GM19395 (cell line): ENCODE measurements at regions not wholly inside any gene's neighbourhood (a gene's known extent, or its start where the extent isn't known, plus 50 kb on each side); places are given as distances from the start of the nearest gene placed in this dataset.

ENCODE experiments used
- ATAC-seq: cut with Tn5 transposase; IDR thresholded peaks from one replicate; pipeline ENCODE4 v1.9.1; 2021; ENCODE audit warnings: mild to moderate bottlenecking, moderate library complexity; ENCODE audit not compliant: unreplicated experiment

DNA sequence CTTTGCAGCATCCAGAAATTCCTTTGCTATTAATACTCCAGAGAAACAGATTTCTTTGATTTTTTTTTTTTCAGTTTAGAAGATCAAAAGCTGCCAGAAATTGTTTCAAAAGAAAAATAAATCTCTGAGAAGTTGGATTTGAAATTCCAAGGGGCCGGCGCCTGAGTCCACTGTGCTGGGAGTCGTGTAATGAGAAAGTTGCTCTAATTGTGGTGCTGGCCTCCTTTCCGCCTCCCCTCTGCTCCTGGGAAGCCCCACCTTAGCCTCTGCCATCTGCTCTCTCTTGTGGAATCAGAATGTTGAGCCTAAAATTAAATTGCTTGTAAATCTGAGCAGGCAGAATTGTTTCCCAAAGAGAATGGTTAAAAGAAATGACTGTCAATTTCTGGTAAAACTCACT, 93.3 kb downstream of the EMX2 start:
- no peak for ATAC-seq

DNA sequence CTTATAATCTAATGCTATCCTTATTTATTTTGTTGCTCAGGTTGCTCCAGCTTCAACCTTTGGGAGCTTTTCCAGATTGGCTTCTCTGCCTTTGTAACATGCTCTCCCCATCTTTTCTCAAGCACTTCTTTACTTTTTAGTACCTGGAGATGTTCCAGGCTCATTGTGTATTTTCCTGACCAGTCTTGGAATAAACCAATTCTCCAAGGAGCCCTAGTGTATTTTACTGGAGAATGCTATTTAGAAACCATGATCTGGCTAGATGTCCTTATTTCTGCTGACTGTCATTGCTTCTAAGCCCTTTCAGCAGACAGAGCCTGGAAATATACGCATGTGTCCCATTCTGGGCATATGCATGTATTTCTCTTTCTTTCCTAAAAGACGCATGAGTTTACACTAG, 95.7 kb downstream of the EMX2 start:
- ATAC-seq, result no peak

DNA sequence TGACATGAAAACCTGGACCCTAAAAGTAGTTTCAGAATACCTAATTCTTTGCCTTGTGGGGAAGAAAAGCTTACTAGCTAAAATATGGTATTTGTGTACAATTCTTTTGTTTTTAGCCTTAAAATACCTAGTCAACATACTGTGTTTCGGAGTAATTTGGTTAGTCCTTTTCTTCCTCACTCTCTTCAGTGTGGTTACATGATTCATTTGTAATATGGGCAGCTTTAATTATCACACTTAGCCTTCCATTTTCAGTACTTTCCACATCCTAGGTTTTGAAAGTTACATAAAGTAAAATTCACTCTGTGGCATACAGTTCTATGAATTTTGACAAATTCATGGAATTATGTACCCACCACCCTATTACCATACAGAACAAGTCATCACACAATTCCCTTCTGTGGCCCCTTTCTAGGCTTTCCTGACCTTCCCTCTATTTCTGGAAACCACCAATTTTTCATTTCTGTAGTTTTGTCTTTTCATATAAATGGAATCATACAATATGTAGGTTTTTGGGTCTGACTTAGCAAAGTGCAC, 96.2 kb downstream of the EMX2 start:
- ATAC-seq, result no peak

DNA sequence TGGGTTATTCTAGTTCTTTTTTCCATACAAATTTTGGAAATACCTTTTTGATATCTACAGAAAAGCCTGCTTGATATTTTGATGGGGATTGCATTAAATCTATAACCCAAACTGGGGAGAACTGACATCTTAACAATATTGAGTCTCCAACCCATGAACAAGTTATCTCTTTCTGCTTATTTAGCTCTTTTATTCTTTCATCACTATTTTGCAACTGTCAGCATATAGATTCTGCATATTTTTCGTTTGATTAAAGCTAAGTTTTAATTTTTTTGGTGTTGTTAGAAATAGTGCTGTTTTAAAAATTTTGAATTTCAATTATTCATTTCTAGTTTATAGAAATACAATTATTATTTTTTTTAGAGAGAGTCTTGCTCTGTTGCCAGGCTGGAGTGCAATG, 97.9 kb downstream of the EMX2 start:
- no peak for ATAC-seq

DNA sequence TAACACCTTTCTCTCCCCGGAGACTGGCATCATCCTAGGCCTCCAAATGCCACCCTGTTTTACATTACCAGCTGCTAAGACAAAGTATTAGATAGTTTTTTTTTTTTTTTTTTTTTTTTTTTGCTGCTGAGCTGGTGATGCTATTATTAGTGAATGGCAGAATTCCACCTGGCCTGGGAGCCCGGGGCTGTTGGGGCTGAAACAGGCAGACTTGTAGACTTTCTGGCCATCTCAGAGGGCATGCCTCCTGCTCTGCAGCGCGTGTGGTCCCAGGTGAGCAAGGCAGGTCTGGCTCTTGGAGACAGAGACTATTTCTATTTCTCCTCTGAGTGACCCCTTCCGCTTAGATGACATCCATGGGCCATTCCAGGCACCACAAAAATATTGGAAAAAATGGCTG, 104.2 kb downstream of the EMX2 start:
- no peak for ATAC-seq

DNA sequence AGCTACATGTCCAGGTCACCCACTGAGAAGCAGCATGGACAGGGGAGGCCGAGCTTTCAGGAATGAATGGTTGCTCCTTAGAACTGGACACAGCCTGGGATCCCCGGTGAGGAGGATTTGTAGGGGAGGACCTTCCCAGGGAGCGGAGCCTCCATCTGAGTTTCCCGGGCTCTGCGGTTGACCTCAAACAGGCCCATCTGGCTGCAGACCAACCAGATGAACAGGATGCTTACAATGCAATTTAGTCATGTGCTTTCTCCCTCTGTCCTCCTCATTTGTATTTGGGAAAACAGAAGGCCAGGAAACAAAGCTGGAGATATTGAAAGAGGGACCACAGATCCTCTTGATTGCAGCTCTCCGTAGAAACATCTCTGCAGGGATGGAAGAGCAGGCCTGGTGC, 104.8 kb downstream of the EMX2 start:
- no peak for ATAC-seq

DNA sequence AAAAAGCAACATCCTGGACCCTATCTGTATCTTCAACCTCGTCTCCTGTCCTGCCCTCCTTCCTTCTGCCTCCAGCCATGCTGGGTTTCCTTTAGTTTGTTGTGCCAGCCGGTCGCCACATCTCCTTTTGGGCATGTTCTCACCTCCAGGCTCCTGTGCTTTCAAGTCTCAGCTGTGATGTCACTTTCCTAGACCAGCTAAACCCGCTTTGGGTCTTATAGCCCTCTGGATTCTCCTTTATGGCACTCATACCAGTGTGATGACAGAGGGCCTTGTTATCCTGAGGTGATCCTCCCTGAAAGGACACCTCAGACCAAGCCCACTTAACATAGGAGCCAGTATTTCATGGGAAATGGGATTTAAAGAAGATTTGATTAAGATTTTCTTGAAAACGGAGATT, 108.6 kb downstream of the EMX2 start:
- no peak for ATAC-seq

DNA sequence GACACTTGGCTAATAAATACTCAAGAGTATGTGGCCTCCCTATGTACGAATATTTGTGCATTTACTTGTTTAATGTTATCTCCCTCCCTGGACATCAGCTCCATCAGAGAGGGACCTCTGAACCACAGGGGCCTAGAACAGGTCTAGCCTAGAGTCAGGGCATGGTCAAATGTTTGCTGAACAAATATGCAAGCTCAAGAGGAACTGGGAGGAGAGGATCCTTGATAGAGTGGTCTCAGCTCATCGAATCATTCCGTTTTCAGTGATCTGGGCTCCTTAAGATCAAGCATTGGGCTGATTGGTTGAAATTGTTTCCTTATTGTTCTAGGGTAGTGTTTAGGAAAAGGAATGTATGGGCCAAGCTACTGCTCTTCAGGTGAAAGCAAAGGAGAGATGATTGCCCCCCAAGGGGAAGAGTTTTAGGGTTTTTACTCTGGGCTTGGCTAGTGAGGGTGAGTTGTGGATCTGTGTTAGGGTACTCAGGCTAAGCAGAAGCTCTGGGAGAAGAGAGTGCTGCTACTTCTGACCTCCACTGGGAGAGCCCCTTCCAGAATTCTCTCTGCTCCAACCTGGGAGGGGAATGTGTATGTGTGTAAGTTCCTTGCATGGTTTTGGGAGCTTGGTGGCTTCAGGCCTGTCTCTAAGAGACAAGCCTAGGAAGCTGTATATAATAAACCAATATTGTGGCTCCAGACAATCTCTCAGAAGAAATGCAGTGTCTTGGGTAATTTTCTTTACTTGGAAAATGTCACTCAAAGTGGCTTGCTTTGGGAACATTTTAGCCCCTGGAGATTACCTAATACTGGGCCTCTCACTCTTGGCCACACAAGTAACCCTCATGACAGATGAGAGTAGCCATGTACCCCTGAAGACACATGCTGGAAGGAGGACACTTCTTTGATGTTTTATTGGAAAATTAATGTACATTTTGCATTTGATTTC, 110.0 kb downstream of the EMX2 start:
- ATAC-seq, result peak; percentile 27

DNA sequence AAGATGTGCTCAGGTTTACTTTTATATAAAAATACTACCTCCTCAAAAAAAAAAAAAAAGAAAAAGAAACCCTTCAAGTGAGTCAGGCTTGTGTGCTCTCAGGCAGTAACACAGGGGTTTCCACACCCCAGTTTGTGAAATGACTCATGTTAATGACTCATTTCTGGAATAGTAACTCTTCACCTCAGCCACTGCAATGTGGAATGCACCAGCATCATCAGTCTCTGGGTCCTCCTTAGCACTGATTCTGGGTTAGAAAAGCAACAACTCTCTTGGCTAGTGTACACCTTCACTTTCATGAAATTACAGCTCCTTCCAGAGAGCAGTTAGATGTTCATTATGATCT, 110.6 kb downstream of the EMX2 start:
- ATAC-seq, result peak; percentile 92

DNA sequence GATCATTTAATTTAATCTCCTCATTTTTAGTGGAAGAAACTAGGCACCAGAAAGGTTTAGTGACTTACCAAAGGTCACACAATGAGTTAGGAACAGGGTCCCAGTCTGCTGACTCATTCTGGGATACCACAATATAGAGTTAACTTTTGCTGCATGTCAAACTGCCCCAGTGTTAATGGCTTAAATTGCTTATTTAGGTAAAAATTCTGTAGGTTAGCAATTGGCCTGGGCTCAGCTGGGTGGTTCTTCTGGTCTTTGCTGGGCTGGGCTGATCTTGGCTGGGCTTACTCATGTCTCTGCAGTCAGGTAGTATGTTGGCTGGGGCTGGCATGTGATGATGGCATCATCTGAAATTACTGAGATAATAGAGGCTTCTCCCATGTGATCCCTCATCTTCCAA, 111.6 kb downstream of the EMX2 start:
- ATAC-seq, result no peak

DNA sequence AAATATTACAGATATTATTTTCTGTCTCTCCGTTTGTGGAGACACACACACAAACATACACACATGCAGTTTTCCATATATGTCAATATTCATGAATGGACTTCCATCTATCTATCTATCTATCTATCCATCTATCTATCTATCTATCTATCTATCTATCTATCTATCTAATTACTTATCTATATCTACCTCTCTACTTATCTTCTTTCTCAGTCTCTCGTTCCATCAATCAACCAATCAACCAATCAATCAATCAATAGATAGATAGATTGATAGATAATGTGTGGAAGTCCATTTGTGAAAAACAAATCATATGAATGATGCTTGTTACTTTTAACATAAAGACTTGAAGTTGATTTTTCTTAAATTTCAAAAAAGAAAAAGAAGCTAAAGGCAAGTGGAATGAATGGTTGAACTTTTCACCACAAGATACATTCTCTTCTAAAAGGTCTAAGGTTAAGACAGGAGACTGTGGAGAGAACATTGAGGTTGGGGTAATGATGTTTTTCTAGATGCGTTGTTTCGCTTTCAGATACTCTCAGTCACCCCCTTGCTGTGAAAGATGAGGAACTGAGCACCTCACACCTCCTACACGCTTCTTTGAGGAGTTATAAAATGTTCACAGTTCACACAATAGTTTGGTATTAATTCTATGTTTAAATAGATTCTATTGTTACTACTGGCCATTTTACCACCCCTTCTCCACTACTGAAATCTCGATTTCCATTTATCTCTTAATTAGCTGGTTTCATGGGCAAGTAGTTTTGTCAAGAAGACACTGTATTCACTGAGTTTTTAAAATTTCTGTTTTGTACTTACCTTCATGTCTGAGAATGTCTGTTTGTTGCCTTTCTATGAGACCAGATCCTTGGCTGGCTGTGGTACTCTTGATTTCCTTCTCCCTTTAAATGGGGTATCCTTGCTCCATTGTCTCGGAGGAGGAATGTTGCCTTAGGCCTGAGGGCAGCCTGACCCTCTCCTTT, 114.1 kb downstream of the EMX2 start:
- ATAC-seq, result peak; percentile 80

DNA sequence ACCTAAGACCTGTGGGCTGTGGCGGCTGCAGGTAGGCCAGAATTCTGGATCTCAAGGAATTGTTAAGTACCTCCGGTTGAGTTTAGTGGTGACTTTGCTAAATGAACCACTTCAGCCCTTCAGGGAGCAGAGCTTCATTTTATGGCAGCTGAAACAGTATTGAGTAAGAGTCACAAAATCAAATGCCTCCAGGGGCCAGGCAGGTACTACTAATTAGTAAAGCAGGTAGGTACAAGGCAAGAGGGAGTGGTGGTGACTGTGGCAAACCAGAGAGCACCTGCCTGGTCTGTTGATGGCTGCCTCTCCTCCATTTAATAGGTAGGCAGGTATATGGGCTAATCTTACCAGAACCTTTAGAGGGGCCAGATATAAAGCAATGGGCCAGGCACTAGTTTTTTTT, 118.8 kb downstream of the EMX2 start:
- no peak for ATAC-seq

DNA sequence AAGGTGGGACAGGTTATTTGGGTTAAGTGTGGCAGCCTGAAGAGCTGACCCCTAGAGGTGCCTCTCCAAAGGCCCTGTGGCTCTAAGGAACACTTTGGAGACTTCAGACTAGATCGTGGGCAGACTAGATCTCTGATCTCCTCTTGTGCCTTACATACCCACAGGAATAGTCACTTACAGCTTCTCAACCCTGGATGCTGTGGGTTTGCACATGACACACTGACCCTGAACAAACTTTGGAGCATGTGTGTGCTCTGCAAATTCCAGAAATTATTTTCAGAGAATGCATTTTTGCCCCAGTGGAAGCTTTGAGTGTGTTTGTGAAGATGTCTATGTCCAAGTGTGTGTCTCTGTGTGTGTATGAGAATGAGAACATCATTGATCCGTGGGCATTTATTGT, 119.6 kb downstream of the EMX2 start:
- no peak for ATAC-seq

DNA sequence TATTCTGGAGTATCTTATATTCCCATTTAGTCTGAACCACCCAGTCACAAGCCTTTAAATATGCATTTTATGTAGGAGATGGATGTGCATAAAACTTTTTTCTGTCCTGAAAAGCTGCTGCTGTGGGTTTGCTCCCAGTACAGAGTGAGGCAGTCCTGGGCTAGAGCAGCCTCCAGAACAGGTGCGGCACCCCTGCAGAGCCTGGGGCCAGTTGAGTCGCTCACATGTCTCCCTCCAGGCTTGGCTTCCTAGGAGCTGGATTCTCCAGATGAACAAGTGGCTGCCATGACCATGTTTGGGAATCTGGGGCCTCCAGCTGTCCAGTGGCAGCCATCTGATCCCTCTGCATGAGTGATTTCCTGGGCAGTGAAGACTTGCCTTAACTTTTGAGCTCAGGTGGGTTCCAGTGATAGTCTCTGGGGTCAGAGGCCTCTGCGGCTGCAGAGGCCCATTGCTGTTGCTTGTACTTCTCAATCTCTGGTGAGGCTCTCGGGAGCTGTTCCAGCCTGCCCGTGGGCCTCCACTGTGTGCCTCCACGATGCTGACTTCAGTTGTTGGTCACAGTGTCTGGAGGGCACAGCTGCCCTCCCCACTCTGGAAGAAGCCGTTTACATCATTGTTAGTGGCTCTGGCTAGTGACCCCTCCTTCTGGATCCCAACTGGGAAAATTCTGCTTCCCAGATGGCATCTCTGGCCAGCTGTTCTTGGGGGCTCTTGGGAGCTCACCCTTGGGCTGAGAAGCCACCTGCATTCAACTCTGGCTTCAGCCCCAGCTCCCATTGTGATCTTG, 120.4 kb downstream of the EMX2 start:
- ATAC-seq, result no peak

DNA sequence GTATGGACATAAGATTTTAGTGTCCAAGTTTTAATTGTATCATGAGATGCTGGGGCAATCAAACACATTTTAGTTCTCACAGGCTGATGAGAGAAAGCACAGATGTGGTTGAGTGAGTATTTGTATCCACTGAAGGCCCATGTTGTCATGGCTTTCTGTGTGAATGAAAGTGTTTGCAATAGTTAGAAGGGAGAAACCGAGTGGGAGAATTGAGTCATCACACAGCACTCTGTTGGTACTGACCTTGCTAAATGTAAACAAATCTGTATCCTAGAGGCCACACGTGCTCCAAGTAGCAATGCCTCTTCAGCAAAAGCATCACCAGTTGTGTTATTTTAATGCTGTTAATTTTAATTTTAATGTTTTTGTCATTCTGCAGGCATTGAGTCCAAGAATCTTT, 121.2 kb downstream of the EMX2 start:
- ATAC-seq, result peak; percentile 100

DNA sequence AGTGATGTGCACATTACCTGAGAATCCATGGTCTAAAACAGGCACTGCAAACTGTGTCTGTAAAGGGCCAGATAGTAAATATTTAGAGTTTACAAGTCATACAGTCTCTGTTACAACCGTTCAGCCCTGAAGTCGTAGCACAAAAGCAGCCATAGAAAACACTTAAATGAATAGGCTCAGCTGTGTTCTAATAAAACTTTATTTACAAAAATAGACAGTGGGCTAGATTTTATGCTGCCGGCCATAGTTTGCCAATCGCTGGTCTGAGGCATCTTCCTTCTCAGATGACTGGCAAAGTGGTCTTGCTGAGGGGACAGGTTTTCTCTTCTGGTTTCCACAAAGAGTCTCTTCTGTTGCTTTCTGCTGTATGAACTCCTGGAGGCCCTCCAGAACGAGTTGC, 121.7 kb downstream of the EMX2 start:
- no peak for ATAC-seq

DNA sequence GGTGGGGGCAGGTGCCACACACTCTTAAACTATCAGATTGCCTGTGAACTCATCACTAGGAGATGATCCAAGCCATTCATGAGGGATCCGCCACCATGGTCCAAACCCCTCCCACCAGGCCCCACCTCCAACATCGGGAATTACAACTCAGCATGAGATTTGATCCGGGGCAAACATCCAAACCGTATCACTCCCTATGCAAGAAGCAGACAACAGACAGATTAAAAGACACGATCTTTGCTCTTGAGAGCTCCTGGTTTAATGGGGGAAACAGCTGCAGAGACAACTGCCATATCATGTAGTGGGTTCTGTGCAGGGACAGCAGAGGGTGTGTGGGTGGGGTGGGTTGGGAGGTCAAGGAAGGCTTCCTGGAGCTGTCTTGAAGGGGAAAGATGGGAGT, 123.6 kb downstream of the EMX2 start:
- ATAC-seq, result no peak

DNA sequence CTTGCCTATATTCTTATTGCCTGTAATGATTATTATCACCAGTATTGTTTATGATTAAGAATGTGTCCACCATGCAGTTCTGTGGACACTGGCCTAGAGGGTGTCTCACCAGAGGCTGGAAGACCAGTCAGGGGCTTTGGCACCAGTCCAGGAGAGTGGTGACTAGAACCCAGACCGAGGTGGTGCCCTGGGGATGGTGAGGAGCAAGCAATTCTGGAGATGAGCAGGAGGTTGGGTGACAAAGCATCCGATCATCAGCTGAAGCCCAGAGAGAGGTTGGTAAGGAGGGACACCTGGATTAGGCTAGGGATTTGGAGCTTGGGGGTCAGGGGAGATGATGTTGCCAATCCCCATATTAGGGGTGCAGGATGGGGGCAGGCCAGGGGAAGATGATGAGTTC, 124.4 kb downstream of the EMX2 start:
- ATAC-seq, result no peak

DNA sequence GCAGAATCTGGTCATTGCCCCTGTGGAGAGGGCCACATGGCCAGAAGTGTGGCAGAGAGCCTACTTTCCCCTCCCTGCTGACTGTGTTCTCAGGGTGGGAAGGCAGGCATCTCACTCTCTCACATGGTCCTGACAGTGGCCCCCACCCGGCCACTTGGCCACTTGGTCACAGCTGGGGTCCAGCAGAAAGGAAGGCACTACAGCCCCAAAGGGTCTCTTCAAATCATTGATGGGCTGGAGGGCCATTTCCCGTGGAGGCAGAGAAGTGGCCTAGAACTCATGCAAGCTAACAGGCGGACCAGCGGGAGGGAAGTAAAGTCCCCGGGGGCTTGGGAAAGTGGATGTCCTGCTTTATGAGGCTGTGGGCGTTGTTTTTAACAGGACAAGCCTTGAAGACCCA, 125.3 kb downstream of the EMX2 start:
- no peak for ATAC-seq

DNA sequence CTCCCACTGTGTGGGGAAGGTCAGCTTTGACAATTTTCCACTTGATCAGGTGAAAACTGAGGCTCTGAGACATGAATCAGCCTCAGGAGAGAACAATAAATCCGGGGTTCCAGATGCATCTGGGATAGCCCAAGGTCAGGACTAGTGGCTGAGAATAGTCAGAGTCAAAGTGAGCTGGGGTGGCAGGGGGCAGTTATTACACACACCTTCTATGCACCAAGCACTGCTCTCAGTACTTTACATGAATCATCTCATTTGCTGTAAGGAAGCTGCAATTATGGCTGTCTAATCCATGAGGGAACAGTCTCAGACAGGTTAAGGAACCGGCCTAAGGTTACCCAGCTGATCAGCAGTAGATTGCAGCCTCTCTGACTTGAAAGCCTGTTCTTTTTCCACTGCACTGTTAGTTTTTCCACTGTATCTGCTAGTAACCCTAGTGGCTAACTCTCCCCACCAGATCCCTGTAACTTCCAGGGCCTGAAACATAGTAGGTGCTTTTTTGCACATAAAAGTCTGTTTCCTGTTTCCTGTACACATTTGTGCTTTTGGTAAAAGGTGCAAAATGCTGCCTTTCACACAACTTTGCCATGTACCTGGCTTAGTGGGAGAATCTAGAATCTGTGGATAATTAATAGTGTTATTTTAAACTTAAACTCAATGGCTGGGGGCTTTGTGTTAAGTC, 125.9 kb downstream of the EMX2 start:
- ATAC-seq, result no peak
